HTR-8/SVneo (cell line): ENCODE measurements at regions not wholly inside any gene's neighbourhood (a gene's known extent, or its start where the extent isn't known, plus 50 kb on each side); places are given as distances from the start of the nearest gene placed in this dataset.

Experiments
- DNase-seq: peaks from one replicate; pipeline ENCODE4 v3.0.0; 2011; ENCODE audit warnings: low spot score, mixed read lengths; ENCODE audit not compliant: insufficient read length
- FAIRE-seq: peaks from 2 replicates; lab custom pipeline; 2011; peaks lifted over from hg19 to GRCh38; lab: Jason Lieb, UNC

DNA sequence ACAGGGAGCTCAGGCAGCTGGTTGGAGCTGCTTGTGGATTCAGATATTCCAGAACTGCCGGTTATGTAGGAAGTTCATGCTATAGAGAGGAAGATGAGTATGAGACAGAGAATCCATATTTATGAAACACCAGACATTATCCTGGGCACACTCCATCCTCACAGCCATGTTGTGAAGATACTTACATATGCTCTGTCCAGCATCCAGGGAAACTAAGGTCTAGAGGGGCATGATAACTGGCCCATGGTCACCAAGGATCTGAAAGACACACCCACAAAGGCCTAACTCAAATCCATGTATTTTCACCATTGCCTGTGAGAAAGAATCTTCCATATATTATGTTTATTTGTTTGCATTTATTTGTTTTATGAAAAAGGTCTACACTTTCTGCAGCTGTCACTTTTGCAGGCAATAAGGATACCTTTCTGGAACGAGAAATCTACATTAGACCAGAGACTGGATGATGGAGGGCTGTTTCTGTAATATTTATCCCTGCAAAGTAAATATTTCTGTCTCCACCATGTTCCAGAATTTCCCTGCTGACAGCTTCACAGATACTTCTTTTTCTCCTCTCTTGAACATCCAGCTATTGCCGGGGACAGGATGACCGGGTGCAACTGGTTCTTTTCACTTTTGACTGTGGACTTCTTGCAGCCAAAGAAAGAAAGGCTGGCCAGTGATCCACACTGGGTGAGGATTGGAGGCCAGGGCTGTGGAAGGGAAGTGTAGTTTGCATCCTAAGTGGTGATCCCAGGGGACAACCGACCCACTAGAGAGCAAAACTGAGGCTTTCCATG, 145.9 kb upstream of the NAV2 start:
- DNase-seq (no peak), FAIRE-seq (no peak)

DNA sequence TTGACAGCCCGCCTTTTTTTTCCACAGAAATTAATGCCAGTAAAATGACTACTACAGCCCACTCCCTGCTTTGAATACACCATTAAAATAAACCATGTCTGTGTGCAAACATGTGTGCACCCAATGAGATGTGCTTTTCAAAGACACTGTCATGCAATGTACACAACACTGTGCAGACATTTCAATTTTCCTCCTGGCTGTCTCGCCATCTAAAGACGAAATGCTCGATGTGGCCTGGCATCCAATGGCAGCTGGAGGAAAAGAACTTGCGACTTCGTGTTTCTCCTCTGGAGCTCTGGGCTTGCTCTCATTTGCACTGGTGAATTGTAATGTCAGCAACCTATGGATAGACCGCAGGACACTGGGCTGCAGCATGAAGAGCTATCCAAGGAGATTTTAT, 147.0 kb upstream of the NAV2 start:
- DNase-seq: no peak
- no peak for FAIRE-seq

DNA sequence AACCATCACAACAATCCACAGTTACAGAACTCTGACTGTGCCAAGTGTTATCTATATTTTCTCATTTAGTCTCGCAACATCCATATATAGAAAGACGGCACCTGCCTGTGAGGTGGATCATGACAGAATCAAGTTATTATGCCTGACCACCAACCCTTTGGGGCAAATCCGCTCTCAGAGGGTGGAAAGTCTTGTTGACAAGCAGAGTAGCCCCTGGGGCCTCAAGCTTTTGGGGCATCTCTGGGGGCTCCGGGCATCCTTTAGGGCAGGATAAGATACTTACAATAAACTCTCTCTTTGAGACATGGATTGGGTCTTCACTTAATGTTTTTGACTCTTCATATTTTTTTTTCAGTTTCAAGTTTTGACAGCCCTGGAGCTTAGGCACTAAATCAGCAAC, 150.5 kb upstream of the NAV2 start:
- FAIRE-seq: no peak

DNA sequence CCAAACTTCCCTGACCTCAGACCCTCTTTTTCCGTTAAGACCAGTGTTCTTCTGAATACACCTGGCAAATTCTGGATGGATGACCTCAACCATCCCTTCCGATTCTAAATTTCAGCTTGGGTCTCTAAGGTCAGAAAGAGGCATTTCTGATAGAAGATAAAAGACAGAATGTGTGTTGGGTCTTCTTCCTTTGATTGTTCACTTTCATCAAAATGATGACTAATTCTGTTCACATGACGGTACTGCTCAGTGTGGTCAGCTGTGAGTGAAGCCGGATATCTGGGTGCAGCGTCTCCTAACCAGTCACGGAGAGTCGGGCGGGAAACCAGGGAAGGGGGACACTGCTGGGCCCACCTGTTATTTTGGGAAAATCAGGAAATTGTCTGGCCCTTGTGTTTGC, 151.6 kb upstream of the NAV2 start:
- peak; percentile 14 for DNase-seq
- no peak for FAIRE-seq

More for the DNA sequence above, 150.5 kb upstream of the NAV2 start:
- DNase-seq: no peak

DNA sequence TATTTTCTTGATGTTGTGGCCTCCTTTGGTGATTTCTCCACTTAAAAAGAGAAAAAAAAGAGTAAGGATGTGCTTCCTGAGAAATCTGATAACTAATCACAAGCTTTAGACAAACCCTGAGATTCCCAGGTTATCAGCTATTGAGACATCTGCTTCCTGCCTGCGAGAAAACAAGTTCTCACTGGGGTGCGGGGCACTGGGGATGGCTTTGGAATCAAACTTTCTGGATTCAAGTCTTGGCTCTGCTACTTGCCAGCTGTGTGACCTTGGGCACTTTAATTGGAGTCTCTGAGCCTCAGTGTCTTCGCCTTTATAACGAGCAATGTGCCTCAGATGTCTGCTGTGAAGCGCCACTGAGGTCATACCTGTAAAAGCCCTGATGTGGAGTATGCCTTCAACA, 152.5 kb upstream of the NAV2 start:
- FAIRE-seq (no peak), DNase-seq (no peak)

DNA sequence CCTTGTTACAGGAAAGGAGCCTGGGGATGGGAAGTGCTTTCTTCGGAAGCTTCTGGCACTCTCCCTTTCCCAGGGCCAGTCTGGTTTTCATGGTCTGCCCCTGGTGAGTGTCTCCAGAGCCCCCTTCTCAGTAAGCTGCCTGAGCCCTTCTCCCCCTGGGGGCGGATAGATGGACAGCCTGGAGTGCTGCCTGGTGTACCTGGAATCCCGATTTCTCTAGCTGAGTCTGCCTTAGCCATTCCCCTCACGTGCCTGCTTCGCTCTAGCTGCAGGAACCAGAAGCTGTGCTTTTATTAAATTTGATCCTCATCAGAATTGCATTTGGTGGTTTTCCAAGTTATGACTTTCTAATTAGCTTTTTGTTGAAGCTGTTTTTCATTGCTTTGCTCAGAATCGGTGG, 152.9 kb upstream of the NAV2 start:
- DNase-seq (no peak), FAIRE-seq (no peak)

DNA sequence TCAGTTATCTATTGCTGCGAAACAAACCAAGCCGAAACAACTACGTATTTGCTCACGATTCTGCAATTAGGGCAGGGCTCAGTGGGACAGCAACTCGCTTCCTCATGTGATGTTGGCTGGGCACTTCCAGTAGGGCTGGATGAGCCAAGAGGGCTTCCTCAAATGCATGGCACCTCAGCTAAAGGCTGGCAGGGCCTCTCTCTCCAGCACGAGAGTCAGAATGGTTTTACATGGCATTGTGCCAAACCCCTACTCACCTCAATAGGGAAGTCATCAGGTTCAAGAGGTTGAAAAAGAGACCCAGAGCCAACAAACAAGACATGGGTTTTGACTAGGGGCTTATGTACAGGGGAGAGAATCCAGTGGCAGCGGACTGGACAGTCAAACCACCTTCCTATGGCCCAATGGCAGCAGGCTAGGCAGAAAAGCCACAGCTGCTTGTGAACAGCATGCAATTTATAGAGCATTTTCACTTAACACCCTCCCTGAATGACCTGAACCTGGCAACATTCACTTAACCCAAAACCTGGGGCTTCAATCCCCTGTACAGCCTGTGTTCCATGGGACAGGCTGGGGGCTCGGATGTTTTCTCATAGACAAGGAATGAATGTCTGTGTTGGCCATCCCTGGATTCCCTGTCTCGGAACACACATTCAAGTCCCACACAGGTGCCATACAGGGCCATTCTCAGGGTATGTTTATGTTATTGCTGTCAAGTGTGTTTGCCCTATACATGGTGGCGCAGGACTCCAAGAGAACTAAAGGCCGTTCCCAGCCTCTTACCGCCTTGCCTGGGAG, 154.2 kb upstream of the NAV2 start:
- no peak for DNase-seq
- FAIRE-seq: peak; percentile 23

DNA sequence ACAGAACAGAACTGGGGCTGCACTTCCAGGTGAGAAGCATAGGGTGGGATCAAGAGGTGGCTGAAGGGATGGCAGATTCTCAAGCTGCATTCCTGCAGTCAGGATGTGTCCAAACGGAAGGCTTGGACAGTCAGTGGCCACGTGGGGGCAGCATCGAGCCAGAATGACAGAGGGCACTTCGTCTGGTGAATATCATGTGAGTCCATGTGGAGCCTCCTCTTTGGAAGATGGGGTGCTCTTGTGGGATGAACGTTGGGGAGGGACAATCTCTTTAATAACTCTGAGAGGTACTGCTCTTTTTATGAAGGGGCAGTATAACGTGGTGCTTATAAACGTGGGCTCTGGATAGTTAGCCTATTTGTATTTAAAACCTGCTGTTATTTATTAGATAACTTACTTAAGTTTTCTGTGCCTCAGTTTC, 154.9 kb upstream of the NAV2 start:
- FAIRE-seq (peak; percentile 51), DNase-seq (peak; percentile 74)

DNA sequence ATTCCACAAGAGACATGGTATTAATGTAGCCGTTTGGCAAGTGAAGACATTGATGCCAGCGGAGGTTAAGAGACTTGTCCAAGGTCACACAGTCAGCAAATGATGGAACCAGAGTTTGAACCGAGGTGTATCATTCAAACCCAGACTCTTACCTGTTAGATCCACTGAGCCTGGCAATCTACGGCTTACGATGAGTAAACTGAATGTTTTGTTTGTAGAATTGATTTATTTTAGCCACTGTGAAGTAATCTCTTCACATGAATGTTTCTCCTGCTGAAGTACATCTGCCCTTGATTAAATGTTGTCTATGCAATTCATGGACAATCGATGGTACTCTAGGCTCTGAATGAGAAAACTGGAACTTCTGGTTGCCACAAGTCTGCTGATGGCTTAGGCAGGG, 155.5 kb upstream of the NAV2 start:
- FAIRE-seq (no peak), DNase-seq (no peak)

DNA sequence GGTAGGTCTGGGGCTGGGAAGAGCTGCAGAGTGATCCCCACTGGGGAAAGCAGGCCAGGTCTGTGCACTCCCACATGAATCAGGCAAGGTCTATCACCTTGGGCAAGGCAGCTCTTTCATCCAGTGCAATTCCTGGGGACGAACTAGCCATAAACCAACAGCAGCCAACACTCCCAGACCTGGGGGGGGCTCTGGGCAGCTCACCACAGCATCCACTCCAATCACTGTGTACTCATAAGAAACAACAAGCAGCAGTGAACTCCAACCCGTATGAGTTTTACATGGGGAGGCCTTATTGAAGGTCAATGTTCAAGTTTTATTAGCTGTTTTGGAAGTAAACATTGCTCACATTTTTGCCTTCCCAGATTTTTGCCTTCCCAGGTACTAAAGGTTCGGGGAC, 157.4 kb upstream of the NAV2 start:
- FAIRE-seq (no peak), DNase-seq (no peak)

DNA sequence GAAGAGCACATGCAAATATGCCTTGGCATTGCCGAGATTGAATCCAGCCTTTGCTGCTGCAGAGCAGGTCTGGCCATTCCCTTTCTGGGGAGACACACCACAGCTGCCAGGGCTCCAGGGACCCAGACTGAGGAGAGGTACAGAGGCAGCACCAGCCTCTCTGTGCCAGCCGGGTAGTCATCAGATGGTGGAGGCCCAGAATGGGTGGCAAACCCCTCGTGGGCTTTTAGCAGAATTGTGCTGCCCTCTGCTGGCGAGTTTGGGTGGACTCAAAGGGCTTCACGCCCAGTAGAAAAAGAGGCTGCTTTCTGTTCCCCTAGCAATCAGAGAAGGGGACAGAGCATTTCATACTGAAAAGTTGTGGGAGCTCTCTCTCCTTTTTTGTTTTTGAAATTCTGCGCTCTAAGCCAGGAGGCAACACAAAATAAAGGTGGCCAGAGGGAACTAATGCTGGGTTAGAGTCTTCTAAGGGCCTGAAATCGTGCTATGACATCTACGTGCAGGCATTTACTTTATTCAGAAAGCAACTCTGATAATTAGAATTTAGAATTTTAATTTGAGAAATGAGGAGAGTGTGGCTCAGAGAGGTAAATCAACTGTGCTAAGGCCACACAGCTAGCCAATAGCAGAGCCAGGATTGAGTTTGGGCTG, 158.8 kb upstream of the NAV2 start:
- no peak for FAIRE-seq

DNA sequence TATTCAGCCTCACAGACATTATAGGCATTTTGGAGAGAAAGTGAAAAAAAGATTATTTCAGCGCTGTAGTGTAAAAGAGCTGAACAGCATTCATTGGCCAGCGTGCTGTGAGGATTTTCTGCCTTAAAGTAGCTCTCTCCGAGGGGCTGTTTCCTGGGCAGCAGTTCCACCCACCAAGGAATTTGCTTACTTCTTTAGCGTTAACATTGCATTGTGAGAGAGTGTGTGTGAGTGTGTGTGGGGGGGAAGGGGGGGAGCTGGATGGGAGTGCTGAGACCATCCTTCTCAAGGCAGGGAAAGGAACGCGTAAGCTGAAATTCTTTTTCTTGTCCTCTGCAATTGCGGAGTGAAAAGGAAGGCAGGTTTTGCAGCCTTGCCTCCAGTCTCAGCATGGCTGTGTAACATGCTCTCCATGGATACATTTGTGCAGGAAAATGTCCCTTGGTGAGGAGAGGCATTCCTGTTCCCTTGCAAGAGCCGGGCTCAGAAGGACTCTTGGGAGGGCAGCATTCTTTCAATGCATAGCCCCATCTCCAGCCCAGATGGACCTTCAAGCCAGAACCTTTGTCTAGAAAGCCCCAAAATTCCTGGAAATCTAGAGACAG, 159.9 kb upstream of the NAV2 start:
- no peak for DNase-seq
- FAIRE-seq: no peak

More for the DNA sequence above, 158.8 kb upstream of the NAV2 start:
- peak; percentile 70 for DNase-seq

DNA sequence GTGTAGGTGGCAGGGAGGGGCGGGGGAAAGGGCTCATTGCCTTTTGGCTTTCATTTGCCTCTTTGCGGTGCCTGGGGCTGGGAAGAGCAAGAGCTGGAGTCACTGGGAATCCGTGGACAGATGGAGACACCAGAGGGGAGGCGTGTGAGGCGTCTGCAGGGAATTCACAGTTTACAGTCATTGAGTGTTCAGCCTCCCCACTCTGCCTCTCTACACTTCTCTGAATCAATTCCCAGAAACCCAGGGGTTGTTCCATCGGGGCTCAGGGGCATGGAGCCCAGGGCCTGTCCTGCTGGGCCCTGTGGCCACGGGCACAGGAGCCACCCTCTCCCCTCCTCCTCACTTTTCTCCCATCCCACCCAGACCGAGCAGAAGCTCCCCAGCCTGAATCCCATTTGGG, 160.5 kb upstream of the NAV2 start:
- FAIRE-seq: no peak

DNA sequence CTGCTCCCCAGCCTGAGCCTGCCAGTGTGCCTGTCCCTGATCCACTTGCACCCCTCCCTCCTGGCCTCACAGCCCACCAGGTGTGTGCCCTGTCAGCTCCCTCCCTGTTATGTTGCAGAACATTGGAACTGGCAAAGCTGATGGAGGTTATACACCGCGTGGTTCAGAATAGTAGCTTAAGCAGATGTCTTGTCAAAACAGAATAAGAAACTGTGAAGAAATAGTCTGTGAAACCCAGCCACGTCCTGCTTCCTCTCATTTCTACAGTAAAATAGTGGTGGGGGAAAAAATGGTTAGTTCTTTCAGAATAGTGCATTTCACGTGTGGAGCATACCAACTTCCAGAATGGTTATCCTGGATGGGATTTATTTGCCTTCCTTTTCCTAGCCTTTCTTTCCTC, 161.2 kb upstream of the NAV2 start:
- no peak for FAIRE-seq
- no peak for DNase-seq

More for the DNA sequence above, 160.5 kb upstream of the NAV2 start:
- DNase-seq: no peak

DNA sequence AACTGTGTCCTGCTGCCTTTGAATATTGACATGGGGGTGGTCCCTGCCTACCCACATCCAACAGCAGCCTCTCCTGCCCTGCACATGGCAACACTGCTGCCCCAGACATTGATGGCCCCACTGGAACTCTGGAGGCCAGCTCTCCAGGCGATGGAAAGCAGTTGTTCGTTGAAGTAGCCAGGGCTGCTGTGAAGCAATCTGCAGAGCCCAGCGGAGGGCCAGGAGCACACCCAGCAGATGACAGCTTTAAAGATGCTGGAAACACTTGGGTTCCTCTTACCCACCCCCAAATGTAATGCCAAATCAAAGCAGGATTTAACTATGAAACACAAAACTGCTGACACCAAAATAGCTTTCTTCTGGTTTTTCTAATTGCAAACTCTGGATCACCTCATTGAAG, 165.6 kb upstream of the NAV2 start:
- DNase-seq: no peak
- FAIRE-seq: no peak

DNA sequence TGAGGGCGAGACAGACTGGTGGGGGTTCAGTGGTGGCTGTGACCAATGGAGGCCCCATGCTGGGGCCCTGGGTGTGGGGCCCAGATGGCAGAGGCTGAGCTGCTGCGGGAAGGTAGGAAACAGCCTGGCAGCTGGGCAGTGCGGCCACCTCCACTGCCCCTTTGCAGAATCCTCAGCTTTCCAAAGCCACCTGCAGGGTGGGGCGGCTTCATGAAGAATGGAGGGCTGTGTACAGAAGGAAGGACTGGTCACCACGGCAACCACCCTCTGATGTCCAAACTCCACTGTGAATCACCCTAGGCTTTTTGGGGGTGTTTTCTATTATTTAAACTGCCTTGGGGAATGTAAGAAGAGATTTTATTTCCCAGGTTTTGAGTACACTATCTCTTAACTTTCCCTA, 166.3 kb upstream of the NAV2 start:
- DNase-seq (no peak), FAIRE-seq (no peak)

DNA sequence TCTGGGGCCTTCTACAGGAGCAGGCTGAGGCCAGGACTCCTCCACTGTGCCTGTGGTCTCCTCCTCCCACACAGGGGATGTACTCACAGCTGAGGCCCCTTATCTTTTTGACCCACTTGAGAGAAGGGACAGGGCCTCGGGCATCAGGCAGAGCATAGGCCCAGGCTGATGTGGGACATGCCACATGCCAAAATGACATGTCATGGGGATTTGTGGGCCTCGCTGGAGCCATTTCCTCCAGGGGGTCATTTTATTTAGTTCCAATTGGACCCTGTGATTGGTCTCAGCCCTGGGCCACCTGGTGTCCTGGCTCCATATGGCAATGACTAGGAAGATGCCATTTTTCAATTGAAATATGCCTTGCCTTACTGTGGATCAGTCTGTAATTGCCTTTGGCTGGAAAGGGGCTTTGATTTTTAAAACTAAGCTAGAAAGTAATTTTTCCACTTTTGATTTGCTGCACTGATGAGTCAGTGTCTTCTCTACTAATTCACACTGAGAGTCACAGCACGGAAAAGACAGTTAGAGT, 171.1 kb upstream of the NAV2 start:
- FAIRE-seq: no peak
- DNase-seq: no peak

DNA sequence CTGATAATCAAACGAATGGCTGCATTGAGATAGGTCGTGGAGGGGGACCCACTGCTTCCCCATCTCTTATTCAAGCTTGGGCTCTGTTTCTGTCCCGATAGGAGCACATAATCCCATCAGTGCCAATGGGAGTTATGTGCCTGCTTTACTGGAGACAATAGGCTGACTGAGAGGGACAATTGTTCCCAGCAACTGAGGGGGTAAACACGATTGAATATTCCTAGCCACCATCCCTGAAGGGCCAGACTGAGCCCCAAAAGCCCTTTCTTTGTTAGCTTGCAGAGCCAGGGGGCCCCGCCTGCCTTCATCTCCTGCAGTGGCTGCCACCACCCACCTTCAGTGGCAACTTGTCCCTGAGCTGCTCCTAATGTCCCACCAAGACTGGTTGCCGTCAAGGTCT, 172.8 kb upstream of the NAV2 start:
- DNase-seq (no peak), FAIRE-seq (no peak)

DNA sequence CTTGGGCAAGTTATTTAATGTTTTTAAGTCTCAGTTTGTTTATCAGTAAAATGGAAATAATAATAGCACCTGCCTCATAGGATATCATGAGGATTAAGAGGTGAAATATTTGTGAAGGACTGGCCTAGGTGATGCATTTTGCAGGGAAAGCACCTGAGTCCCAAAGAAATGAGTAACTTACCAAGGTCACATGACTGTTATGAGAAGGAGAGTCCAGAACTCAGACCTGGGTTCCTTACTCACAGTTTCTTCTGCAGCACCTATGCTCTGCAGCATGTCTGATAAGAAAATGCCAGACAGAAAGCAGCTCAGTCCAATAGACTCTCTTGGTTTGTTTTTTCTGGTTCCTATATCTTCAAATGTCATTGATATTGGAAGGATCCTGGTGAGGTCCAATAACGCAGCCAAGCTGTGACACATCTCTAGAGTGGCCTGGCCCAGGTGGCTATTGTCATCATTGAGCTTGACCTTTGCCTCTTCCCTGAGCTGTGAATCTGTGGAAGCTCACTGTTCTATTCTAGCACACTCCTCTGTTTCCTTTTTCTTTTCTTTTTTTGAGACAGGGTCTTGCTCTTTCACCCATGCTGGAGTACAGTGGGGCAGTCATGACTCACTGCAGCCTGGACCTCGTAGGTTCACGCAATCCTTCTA, 174.7 kb upstream of the NAV2 start:
- DNase-seq: no peak
- no peak for FAIRE-seq

DNA sequence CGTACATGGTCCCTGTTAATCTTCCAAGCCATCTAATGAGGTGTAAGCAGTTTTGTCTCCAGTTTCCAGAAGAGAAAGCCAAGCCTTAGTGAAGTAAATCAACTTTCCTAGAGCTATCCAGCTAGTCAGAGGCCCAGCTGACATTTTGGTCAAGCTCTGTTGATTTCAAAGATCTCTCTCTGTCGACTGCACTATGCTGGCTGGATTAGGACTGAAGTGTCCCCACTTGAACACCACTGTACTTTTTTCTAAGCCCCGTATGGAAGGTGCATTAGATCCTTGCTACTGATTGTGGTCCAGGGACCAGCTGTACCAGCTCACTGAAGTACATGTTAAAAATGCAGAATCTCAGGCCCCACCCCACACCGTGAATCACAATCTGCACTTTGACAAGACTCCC, 176.5 kb upstream of the NAV2 start:
- FAIRE-seq (no peak), DNase-seq (no peak)
